ENCODE measurements at regions not wholly inside any gene's neighbourhood (a gene's known extent, or its start where the extent isn't known, plus 50 kb on each side); places are given as distances from the start of the nearest gene placed in this dataset.

DNA sequence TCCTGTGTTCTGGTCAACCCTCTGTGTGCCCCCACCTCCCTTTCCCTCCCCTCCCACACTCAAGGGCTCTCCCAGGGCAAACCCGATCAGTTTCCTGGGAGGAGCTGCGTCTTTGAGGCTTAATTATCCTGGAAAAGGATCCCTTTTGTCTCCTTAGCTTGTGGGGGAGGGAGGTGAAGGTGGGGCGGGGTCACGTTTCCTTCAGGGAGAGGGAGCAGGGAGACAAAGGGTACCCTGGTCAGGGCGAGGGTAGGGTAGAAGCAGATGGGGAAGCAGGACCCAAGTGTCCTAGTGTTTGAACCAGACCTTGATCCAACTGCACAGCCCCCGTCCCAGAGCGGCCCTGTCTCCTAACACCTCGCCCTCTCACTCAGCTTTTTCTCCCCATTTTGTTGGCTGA lies 90.1 kb downstream of the HIF1AN start:
- intact Hi-C loops (cut with micrococcal nuclease) (no loop called here), dilution Hi-C loops (cut with MboI; ENCODE audit: extremely low pct_ligation_motif_present, low sequenced_read_pairs) (no loop called here)
- Histone ChIP-seq H3K79me2 (ENCODE audit: control insufficient read depth, insufficient read depth, low read length) (no peaks in the 10 kb centered on the region), H3K27me3 (ENCODE audit: control insufficient read depth in 2 of 2, insufficient read depth in 2 of 2, low read length in 2 of 2) (peaks cover 26 to 41% of the 10 kb centered on the region in 2 experiments), H3K4me3 (replicated peaks in 1 of 3; ENCODE audit: insufficient read depth in 1 of 3, low read depth in 1 of 3, low read length in 3 of 3) (no peak overlapping the region), H2AFZ (ENCODE audit: low read depth, low read length) (no peak overlapping the region), H3K27ac (ENCODE audit: insufficient read depth, low read depth, low read length) (no peak overlapping the region), H3K4me1 (ENCODE audit: control insufficient read depth, extremely low read depth, insufficient read depth, low read length) (no peaks in the 10 kb centered on the region), H3K9me3 (replicated peaks; ENCODE audit: control insufficient read depth, insufficient read depth, low read length) (no peaks in the 10 kb centered on the region), H3K4me2 (ENCODE audit: insufficient read depth, low read length) (no peak overlapping the region), H3K9ac (replicated peaks; ENCODE audit: extremely low read depth, insufficient read depth, low read length) (no peak overlapping the region), H4K20me1 (replicated peaks; ENCODE audit: control insufficient read depth, extremely low read depth, insufficient read depth, low read length) (no peaks in the 10 kb centered on the region), H3K9me1 (replicated peaks; ENCODE audit: control insufficient read depth, extremely low read depth, insufficient read depth, low read length) (no peaks in the 10 kb centered on the region), H3K36me3 (ENCODE audit: control insufficient read depth in 2 of 2, extremely low read depth in 1 of 2, insufficient read depth in 2 of 2, low read length in 2 of 2) (no peaks in the 10 kb centered on the region)
- ChIA-PET CTCF (no interaction called here), POLR2A (no interaction called here)
- DNase-seq (ENCODE audit: low read depth, low spot score) (no peak), FAIRE-seq (no peak)
- no peak for TF ChIP-seq POLR2A (IDR thresholded peaks at IDR 0.05; ENCODE audit: low read depth, low read length)
- TF ChIP-seq, protein P1, sequence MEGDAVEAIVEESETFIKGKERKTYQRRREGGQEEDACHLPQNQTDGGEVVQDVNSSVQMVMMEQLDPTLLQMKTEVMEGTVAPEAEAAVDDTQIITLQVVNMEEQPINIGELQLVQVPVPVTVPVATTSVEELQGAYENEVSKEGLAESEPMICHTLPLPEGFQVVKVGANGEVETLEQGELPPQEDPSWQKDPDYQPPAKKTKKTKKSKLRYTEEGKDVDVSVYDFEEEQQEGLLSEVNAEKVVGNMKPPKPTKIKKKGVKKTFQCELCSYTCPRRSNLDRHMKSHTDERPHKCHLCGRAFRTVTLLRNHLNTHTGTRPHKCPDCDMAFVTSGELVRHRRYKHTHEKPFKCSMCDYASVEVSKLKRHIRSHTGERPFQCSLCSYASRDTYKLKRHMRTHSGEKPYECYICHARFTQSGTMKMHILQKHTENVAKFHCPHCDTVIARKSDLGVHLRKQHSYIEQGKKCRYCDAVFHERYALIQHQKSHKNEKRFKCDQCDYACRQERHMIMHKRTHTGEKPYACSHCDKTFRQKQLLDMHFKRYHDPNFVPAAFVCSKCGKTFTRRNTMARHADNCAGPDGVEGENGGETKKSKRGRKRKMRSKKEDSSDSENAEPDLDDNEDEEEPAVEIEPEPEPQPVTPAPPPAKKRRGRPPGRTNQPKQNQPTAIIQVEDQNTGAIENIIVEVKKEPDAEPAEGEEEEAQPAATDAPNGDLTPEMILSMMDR (IDR thresholded peaks at IDR 0.05; ENCODE audit: extremely low read depth in 1 of 2, insufficient read depth in 1 of 2, low read depth in 1 of 2, low read length in 2 of 2): no peak
- TF ChIP-seq POLR2AphosphoS5 (IDR thresholded peaks at IDR 0.05; ENCODE audit: insufficient read depth, low read depth, low read length): no peak
- no TSS peak for BruUV-seq (replicated peaks)

- BruUV-seq (replicated peaks): no TSS peak
- no peak overlapping the region for H3K4me2 ChIP-seq (ENCODE audit: insufficient read depth, low read length)
- H3K9me3 ChIP-seq (replicated peaks; ENCODE audit: control insufficient read depth, insufficient read depth, low read length): no peaks in the 10 kb centered on the region
- no peak for FAIRE-seq
- H3K4me3 ChIP-seq (replicated peaks in 1 of 3; ENCODE audit: insufficient read depth in 1 of 3, low read depth in 1 of 3, low read length in 3 of 3): no peak overlapping the region
- no peaks in the 10 kb centered on the region for H3K4me1 ChIP-seq (ENCODE audit: control insufficient read depth, extremely low read depth, insufficient read depth, low read length)
- TF ChIP-seq JUN (IDR thresholded peaks at IDR 0.05; ENCODE audit: borderline replicate concordance, insufficient read depth, insufficient read length, low read depth) (no peak), EZH2 (IDR thresholded peaks at IDR 0.05; ENCODE audit: borderline replicate concordance, low read depth, low read length, severe bottlenecking) (no peak), FOS (IDR thresholded peaks at IDR 0.05; ENCODE audit: borderline replicate concordance, insufficient read depth, low read length) (no peak), POLR2AphosphoS5 (IDR thresholded peaks at IDR 0.05; ENCODE audit: insufficient read depth, low read depth, low read length) (no peak), POLR2A (IDR thresholded peaks at IDR 0.05; ENCODE audit: low read depth, low read length) (no peak), MYC (IDR thresholded peaks at IDR 0.05; ENCODE audit: low read depth, low read length) (no peak), GATA2 (IDR thresholded peaks at IDR 0.05; ENCODE audit: insufficient read depth, insufficient read length, low read depth, low read length) (no peak)
- TF ChIP-seq, protein P2, sequence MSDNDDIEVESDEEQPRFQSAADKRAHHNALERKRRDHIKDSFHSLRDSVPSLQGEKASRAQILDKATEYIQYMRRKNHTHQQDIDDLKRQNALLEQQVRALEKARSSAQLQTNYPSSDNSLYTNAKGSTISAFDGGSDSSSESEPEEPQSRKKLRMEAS (IDR thresholded peaks at IDR 0.05; ENCODE audit: insufficient read depth, insufficient read length): no peak
- TF ChIP-seq, protein P1 (IDR thresholded peaks at IDR 0.05; ENCODE audit: extremely low read depth in 1 of 2, insufficient read depth in 1 of 2, low read depth in 1 of 2, low read length in 2 of 2): no peak
- H3K79me2 ChIP-seq (ENCODE audit: control insufficient read depth, insufficient read depth, low read length): no peaks in the 10 kb centered on the region
- DNase-seq (ENCODE audit: low read depth, low spot score): no peak
- peaks cover 17 to 28% of the 10 kb centered on the region in 2 experiments for H3K27me3 ChIP-seq (ENCODE audit: control insufficient read depth in 2 of 2, insufficient read depth in 2 of 2, low read length in 2 of 2)
- intact Hi-C loops (cut with micrococcal nuclease): no loop called here
- H3K9ac ChIP-seq (replicated peaks; ENCODE audit: extremely low read depth, insufficient read depth, low read length): no peak overlapping the region
- no peaks in the 10 kb centered on the region for H3K36me3 ChIP-seq (ENCODE audit: control insufficient read depth in 2 of 2, extremely low read depth in 1 of 2, insufficient read depth in 2 of 2, low read length in 2 of 2)
- H3K27ac ChIP-seq (ENCODE audit: insufficient read depth, low read depth, low read length): no peak overlapping the region
- dilution Hi-C loops (cut with MboI; ENCODE audit: extremely low pct_ligation_motif_present, low sequenced_read_pairs): no loop called here
- POLR2A ChIA-PET: no interaction called here
- CTCF ChIA-PET: interaction anchor here (1.0 kb wide), 1 partner anchor 12 kb away, joined by 3 read pairs; no protein-coding TSS in a partner anchor
- H4K20me1 ChIP-seq (replicated peaks; ENCODE audit: control insufficient read depth, extremely low read depth, insufficient read depth, low read length): no peaks in the 10 kb centered on the region
- no peaks in the 10 kb centered on the region for H3K9me1 ChIP-seq (replicated peaks; ENCODE audit: control insufficient read depth, extremely low read depth, insufficient read depth, low read length)
- H2AFZ ChIP-seq (ENCODE audit: low read depth, low read length): no peak overlapping the region
Observed at GRCh38 chr10:100628061-100628460, 92.3 kb downstream of the HIF1AN start.

All from endothelial cell of umbilical vein (primary cell).